H1 (cell line): ENCODE measurements at regions not wholly inside any gene's neighbourhood (a gene's known extent, or its start where the extent isn't known, plus 50 kb on each side); places are given as distances from the start of the nearest gene placed in this dataset.

Experiments used
- CTCF ChIA-PET: fragments of 300-600 bp; sonication (Branson Sonifier 250); formaldehyde crosslinking; loops from one replicate; lab custom pipeline; 2021; ENCODE audit not compliant: partially characterized antibody; lab: Charles Lee
- POLR2A ChIA-PET: fragments of 300-600 bp; sonication (Branson Sonifier 250); formaldehyde crosslinking; loops from one replicate; lab custom pipeline; 2021; ENCODE audit warnings: inconsistent platforms; ENCODE audit not compliant: partially characterized antibody; lab: Charles Lee
- DNase-seq, 2 experiments: peaks; one replicate each; pipeline versions ENCODE4 v3.0.0 to v3.0.0-alpha.2; 2010 to 2022; ENCODE audit warnings: low spot score in 2 of 2, low read depth in 1 of 2, mixed read lengths in 1 of 2
- FAIRE-seq: peaks from 2 replicates; lab custom pipeline; 2011; peaks lifted over from hg19 to GRCh38; lab: Jason Lieb, UNC
- H2AFZ ChIP-seq: 2 replicates; pipeline ENCODE4 v1.8.1; 2012; ENCODE audit warnings: low read length, inconsistent platforms
- H2AK5ac ChIP-seq: 2 replicates; pipeline ENCODE4 v1.6.1; 2013; ENCODE audit warnings: low read depth, low read length
- H2BK120ac ChIP-seq: replicated peaks from 2 replicates; pipeline ENCODE3; 2013; ENCODE audit warnings: low read depth, low read length, inconsistent platforms
- H2BK12ac ChIP-seq: 2 replicates; pipeline ENCODE4 v1.6.1; 2013; ENCODE audit warnings: low read depth, low read length
- H2BK15ac ChIP-seq: 2 replicates; pipeline ENCODE4 v1.6.1; 2013; ENCODE audit warnings: low read length
- H2BK20ac ChIP-seq: 2 replicates; pipeline ENCODE4 v1.6.1; 2013; ENCODE audit warnings: low read length
- H2BK5ac ChIP-seq: 2 replicates; pipeline ENCODE4 v1.6.1; 2013; ENCODE audit warnings: low read depth, low read length
- H3K14ac ChIP-seq: 2 replicates; pipeline ENCODE4 v1.6.1; 2013; ENCODE audit warnings: inconsistent platforms; ENCODE audit not compliant: insufficient read length
- H3K18ac ChIP-seq: 2 replicates; pipeline ENCODE4 v1.6.1; 2013; ENCODE audit warnings: low read length; ENCODE audit errors: extremely low read depth
- H3K23ac ChIP-seq: 2 replicates; pipeline ENCODE4 v1.6.1; 2013; ENCODE audit warnings: inconsistent platforms; ENCODE audit not compliant: insufficient read length
- H3K23me2 ChIP-seq: 2 replicates; pipeline ENCODE4 v1.6.1; 2013; ENCODE audit warnings: low read depth, low read length
- H3K27ac ChIP-seq: 2 replicates; pipeline ENCODE4 v1.6.1; 2011; ENCODE audit warnings: low read depth, low read length, inconsistent platforms
- H3K27me3 ChIP-seq, 4 experiments: replicated peaks in 1 of 4; 1 replicate in 1 of 4; 2 replicates in 3 of 4; pipeline versions ENCODE4 v1.6.1 to v1.8.1; 2011 to 2013; ENCODE audit warnings: low read length in 3 of 4, mild to moderate bottlenecking in 3 of 4, inconsistent platforms in 2 of 4, mixed read lengths in 2 of 4, moderate library complexity in 1 of 4; ENCODE audit not compliant: control insufficient read depth in 3 of 4, insufficient read depth in 3 of 4; ENCODE audit errors: extremely low read depth in 1 of 4
- H3K36me3 ChIP-seq, 4 experiments: 2 replicates each; pipeline versions ENCODE4 v1.6.1 to v1.8.1; 2011 to 2013; ENCODE audit warnings: mild to moderate bottlenecking in 4 of 4, low read length in 3 of 4, moderate library complexity in 2 of 4, control low read depth in 1 of 4, inconsistent platforms in 1 of 4; ENCODE audit not compliant: insufficient read depth in 4 of 4, control insufficient read depth in 2 of 4
- H3K4ac ChIP-seq: replicated peaks from 2 replicates; pipeline ENCODE3; 2013; ENCODE audit warnings: low read length, low read depth, mixed read lengths, inconsistent platforms; ENCODE audit not compliant: insufficient read length
- H3K4me1 ChIP-seq, 4 experiments: replicated peaks in 1 of 4; 1 replicate in 1 of 4; 2 replicates in 3 of 4; pipeline versions ENCODE4 v1.6.1 to v1.8.1; 2011 to 2013; ENCODE audit warnings: low read length in 3 of 4, inconsistent platforms in 2 of 4, mixed read lengths in 1 of 4; ENCODE audit not compliant: insufficient read depth in 4 of 4, control insufficient read depth in 3 of 4
- H3K4me2 ChIP-seq, 2 experiments: 2 replicates each; pipeline versions ENCODE4 v1.6.1 to v1.8.1; 2011 to 2013; ENCODE audit warnings: low read depth in 2 of 2, low read length in 2 of 2, control low read depth in 1 of 2, inconsistent platforms in 1 of 2, mild to moderate bottlenecking in 1 of 2; ENCODE audit not compliant: insufficient read depth in 1 of 2
- H3K4me3 ChIP-seq, 4 experiments: fragments of 200-600, 300-600 bp in 1 of 4; sonication (generic), shearing (Covaris generic), sonication (Bioruptor Twin) in 1 of 4; 2 replicates each; pipeline versions ENCODE4 v1.5.1 to v1.8.1; 2011 to 2016; ENCODE audit warnings: low read length in 4 of 4, low read depth in 3 of 4, control low read depth in 2 of 4, inconsistent platforms in 2 of 4, mild to moderate bottlenecking in 2 of 4, mixed read lengths in 1 of 4, moderate library complexity in 1 of 4; ENCODE audit not compliant: insufficient read depth in 2 of 4; ENCODE audit errors: extremely low read depth in 1 of 4
- H3K56ac ChIP-seq: replicated peaks from 2 replicates; pipeline ENCODE3; 2013; ENCODE audit warnings: low read depth, mild to moderate bottlenecking, mixed read lengths, low read length, inconsistent platforms; ENCODE audit not compliant: insufficient read length
- H3K79me1 ChIP-seq: 2 replicates; pipeline ENCODE4 v1.6.1; 2013; ENCODE audit warnings: low read depth, low read length, control low read depth
- H3K79me2 ChIP-seq, 2 experiments: 2 replicates each; pipeline versions ENCODE4 v1.6.1 to v1.8.1; 2012 to 2013; ENCODE audit warnings: low read length in 2 of 2, mild to moderate bottlenecking in 2 of 2, inconsistent platforms in 1 of 2; ENCODE audit not compliant: insufficient read depth in 2 of 2, control insufficient read depth in 1 of 2
- H3K9ac ChIP-seq, 4 experiments: replicated peaks in 1 of 4; 1 replicate in 1 of 4; 2 replicates in 3 of 4; pipeline versions ENCODE4 v1.6.1 to v1.8.1; 2011 to 2013; ENCODE audit warnings: low read depth in 3 of 4, low read length in 3 of 4, control low read depth in 2 of 4, mild to moderate bottlenecking in 2 of 4, moderate library complexity in 2 of 4, inconsistent platforms in 1 of 4; ENCODE audit errors: extremely low read depth in 1 of 4
- H3K9me3 ChIP-seq, 2 experiments: 2 replicates each; pipeline versions ENCODE4 v1.6.1 to v1.8.1; 2012 to 2013; ENCODE audit warnings: mild to moderate bottlenecking in 2 of 2, moderate library complexity in 2 of 2, control low read depth in 1 of 2, inconsistent platforms in 1 of 2, low read depth in 1 of 2, low read length in 1 of 2, mixed read lengths in 1 of 2; ENCODE audit not compliant: insufficient read depth in 2 of 2
- H4K20me1 ChIP-seq, 2 experiments: replicated peaks in 1 of 2; 2 replicates each; pipeline versions ENCODE3 to v1.8.1; 2011 to 2013; ENCODE audit warnings: inconsistent platforms in 2 of 2, low read length in 2 of 2, mild to moderate bottlenecking in 1 of 2; ENCODE audit not compliant: insufficient read depth in 2 of 2, control insufficient read depth in 1 of 2
- H4K5ac ChIP-seq: 2 replicates; pipeline ENCODE4 v1.6.1; 2013; ENCODE audit warnings: low read length, low read depth, mixed read lengths, inconsistent platforms; ENCODE audit not compliant: insufficient read length
- H4K8ac ChIP-seq: 2 replicates; pipeline ENCODE4 v1.8.0; 2013; ENCODE audit warnings: mild to moderate bottlenecking, moderate library complexity, low read length, inconsistent platforms; ENCODE audit not compliant: insufficient read depth; ENCODE audit errors: extremely low read depth
- H4K91ac ChIP-seq: replicated peaks from 2 replicates; pipeline ENCODE3; 2013; ENCODE audit warnings: low read length, mixed read lengths, inconsistent platforms; ENCODE audit not compliant: insufficient read length
- E2F6 ChIP-seq: IDR thresholded peaks from 2 replicates; pipeline ENCODE4 v1.6.1; 2012; ENCODE audit warnings: inconsistent platforms
- MAFK ChIP-seq: IDR thresholded peaks from 2 replicates; pipeline ENCODE4 v1.6.1; 2012; ENCODE audit warnings: low read depth, mild to moderate bottlenecking, improper control_type of control experiment, low read length
- WGBS, 2 experiments: shearing (Covaris generic) in 1 of 2; methylation state at CpG; one replicate each; pipeline versions ENCODE4 v1.1.6 to v1.1.7; 2013 to 2015; ENCODE audit warnings: low lambda C conversion rate in 2 of 2, mixed read lengths in 2 of 2, inconsistent platforms in 1 of 2, low coverage in 1 of 2, missing lambda C conversion rate in 1 of 2; ENCODE audit not compliant: insufficient replicate concordance in 2 of 2, insufficient coverage in 1 of 2, insufficient read length in 1 of 2; ENCODE audit errors: extremely low coverage in 1 of 2, missing lambda C conversion rate in 1 of 2; 5-methylcytosine and 5-hydroxymethylcytosine counted together

GRCh38 chr6:14569394-14569793 is 451.8 kb downstream of the CD83 start:
- Histone ChIP-seq H3K23ac (no peak overlapping the region), H3K56ac (no peak overlapping the region), H4K91ac (no peak overlapping the region), H3K4me3 (no peak overlapping the region), H4K20me1 (no peaks in the 10 kb centered on the region), H3K4me1 (no peaks in the 10 kb centered on the region), H3K14ac (no peak overlapping the region), H2AK5ac (no peak overlapping the region), H2BK20ac (no peak overlapping the region), H3K9ac (no peak overlapping the region), H2BK15ac (no peak overlapping the region), H3K9me3 (no peaks in the 10 kb centered on the region), H4K8ac (no peak overlapping the region), H3K4me2 (no peak overlapping the region), H2BK5ac (no peak overlapping the region), H3K27me3 (no peaks in the 10 kb centered on the region), H3K18ac (no peak overlapping the region), H2AFZ (no peak overlapping the region), H3K36me3 (no peaks in the 10 kb centered on the region), H3K4ac (no peak overlapping the region), H2BK12ac (no peak overlapping the region), H3K79me1 (no peaks in the 10 kb centered on the region), H3K23me2 (no peaks in the 10 kb centered on the region), H3K27ac (no peak overlapping the region), H4K5ac (no peak overlapping the region), H2BK120ac (no peak overlapping the region), H3K79me2 (no peaks in the 10 kb centered on the region)
- no peak for FAIRE-seq
- ChIA-PET POLR2A (no interaction called here), CTCF (interaction anchor here (0.9 to 1.0 kb wide), 2 partner anchors 14 to 358 kb away, joined by 3 to 4 read pairs; no protein-coding TSS in a partner anchor)
- TF ChIP-seq MAFK (no peak), E2F6 (no peak)
- no peak for DNase-seq
- 95% methylated on average over 1 of the region's 1 CpG; no CpG with 5 or more reads in 1 of the 2 experiments for WGBS, 2 experiments
